Breast epithelium (tissue), 3 donors: ENCODE measurements at regions not wholly inside any gene's neighbourhood (a gene's known extent, or its start where the extent isn't known, plus 50 kb on each side); places are given as distances from the start of the nearest gene placed in this dataset.

Source experiments
- POLR2A ChIP-seq: fragments of 450-650 bp; IDR thresholded peaks from one replicate; pipeline ENCODE4 v1.6.1; 2016; ENCODE audit warnings: antibody characterized with exemption, mild to moderate bottlenecking, moderate library complexity
- TF ChIP-seq, protein P1 (sequence below), 3 donors: fragments of 450-650 bp; IDR thresholded peaks; one replicate each; pipeline ENCODE4 v1.5.1; 2016 to 2017; ENCODE audit warnings: antibody characterized with exemption in 3 of 3, mild to moderate bottlenecking in 3 of 3, moderate library complexity in 3 of 3

GRCh38 chr4:121514443-121514842 is 133.6 kb upstream of the QRFPR start:
- TF ChIP-seq, protein P1, sequence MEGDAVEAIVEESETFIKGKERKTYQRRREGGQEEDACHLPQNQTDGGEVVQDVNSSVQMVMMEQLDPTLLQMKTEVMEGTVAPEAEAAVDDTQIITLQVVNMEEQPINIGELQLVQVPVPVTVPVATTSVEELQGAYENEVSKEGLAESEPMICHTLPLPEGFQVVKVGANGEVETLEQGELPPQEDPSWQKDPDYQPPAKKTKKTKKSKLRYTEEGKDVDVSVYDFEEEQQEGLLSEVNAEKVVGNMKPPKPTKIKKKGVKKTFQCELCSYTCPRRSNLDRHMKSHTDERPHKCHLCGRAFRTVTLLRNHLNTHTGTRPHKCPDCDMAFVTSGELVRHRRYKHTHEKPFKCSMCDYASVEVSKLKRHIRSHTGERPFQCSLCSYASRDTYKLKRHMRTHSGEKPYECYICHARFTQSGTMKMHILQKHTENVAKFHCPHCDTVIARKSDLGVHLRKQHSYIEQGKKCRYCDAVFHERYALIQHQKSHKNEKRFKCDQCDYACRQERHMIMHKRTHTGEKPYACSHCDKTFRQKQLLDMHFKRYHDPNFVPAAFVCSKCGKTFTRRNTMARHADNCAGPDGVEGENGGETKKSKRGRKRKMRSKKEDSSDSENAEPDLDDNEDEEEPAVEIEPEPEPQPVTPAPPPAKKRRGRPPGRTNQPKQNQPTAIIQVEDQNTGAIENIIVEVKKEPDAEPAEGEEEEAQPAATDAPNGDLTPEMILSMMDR (IDR thresholded peaks at IDR 0.05): no peak
- no peak for TF ChIP-seq POLR2A
